Hepatocyte (in vitro differentiated cells): ENCODE measurements at regions not wholly inside any gene's neighbourhood (a gene's known extent, or its start where the extent isn't known, plus 50 kb on each side); places are given as distances from the start of the nearest gene placed in this dataset.

Experiments
- DNase-seq: peaks from one replicate; pipeline ENCODE4 v3.0.0-alpha.2; 2016; ENCODE audit warnings: low spot score
- H2AFZ ChIP-seq: fragments of 200-600 bp; sonication (generic); 2 replicates; pipeline ENCODE4 v1.6.0; 2016; ENCODE audit warnings: antibody characterized with exemption, mild to moderate bottlenecking
- H3K27ac ChIP-seq: fragments of 200-600 bp; sonication (generic); 2 replicates; pipeline ENCODE4 v1.5.1; 2016; ENCODE audit warnings: mild to moderate bottlenecking
- H3K27me3 ChIP-seq: fragments of 200-600 bp; sonication (generic); 2 replicates; pipeline ENCODE4 v1.6.1; 2016
- H3K36me3 ChIP-seq: fragments of 200-600 bp; sonication (generic); replicated peaks from 2 replicates; pipeline ENCODE4 v1.5.1; 2016; ENCODE audit warnings: low read depth; ENCODE audit not compliant: insufficient read depth
- H3K4me1 ChIP-seq: fragments of 200-600 bp; sonication (generic); 2 replicates; pipeline ENCODE4 v1.5.1; 2016; ENCODE audit warnings: mild to moderate bottlenecking, moderate library complexity; ENCODE audit not compliant: insufficient read depth
- H3K4me2 ChIP-seq: fragments of 200-600 bp; sonication (generic); 2 replicates; pipeline ENCODE4 v1.6.0; 2016
- H3K4me3 ChIP-seq: fragments of 200-600 bp; sonication (generic); 2 replicates; pipeline ENCODE4 v1.5.1; 2016; ENCODE audit warnings: mild to moderate bottlenecking
- H3K79me2 ChIP-seq: fragments of 200-600 bp; sonication (generic); 2 replicates; pipeline ENCODE4 v1.6.0; 2017; ENCODE audit warnings: mild to moderate bottlenecking
- H3K9me2 ChIP-seq: fragments of 200-600 bp; sonication (generic); replicated peaks from 2 replicates; pipeline ENCODE4 v1.6.0; 2017; ENCODE audit warnings: mild to moderate bottlenecking; ENCODE audit not compliant: insufficient read depth
- H3K9me3 ChIP-seq: fragments of 200-600 bp; sonication (generic); 2 replicates; pipeline ENCODE4 v1.5.1; 2016; ENCODE audit warnings: low read depth, mild to moderate bottlenecking
- H4K20me1 ChIP-seq: fragments of 200-600 bp; sonication (generic); 2 replicates; pipeline ENCODE4 v1.6.0; 2016; ENCODE audit warnings: mild to moderate bottlenecking; ENCODE audit not compliant: insufficient read depth, poor library complexity, severe bottlenecking
- CTCF ChIP-seq: fragments of 200-600 bp; sonication (generic); IDR thresholded peaks from 2 replicates; pipeline ENCODE4 v1.5.1; 2016; ENCODE audit warnings: antibody characterized with exemption, mild to moderate bottlenecking; ENCODE audit not compliant: poor library complexity
- EZH2 ChIP-seq: fragments of 200-600 bp; sonication (generic); IDR thresholded peaks from 2 replicates; pipeline ENCODE4 v1.6.1; 2016; ENCODE audit warnings: antibody characterized with exemption, mild to moderate bottlenecking, borderline replicate concordance
- EZH2phosphoT487 ChIP-seq: fragments of 200-600 bp; sonication (generic); IDR thresholded peaks from one replicate; pipeline ENCODE4 v1.6.1; 2018; ENCODE audit warnings: antibody characterized with exemption, mild to moderate bottlenecking, low read depth, moderate library complexity; ENCODE audit not compliant: unreplicated experiment, severe bottlenecking
- WGBS: methylation state at CpG from one replicate; pipeline ENCODE4 v1.1.6; 2016; ENCODE audit warnings: low lambda C conversion rate; ENCODE audit errors: missing lambda C conversion rate; 5-methylcytosine and 5-hydroxymethylcytosine counted together

GRCh38 chr10:88200312-88201032 is 337.0 kb downstream of the PTEN start:
- H3K27me3 ChIP-seq: no peaks in the 10 kb centered on the region
- H3K9me2 ChIP-seq: no peaks in the 10 kb centered on the region
- no peak overlapping the region for H3K4me2 ChIP-seq
- no peaks in the 10 kb centered on the region for H4K20me1 ChIP-seq
- H3K79me2 ChIP-seq: no peaks in the 10 kb centered on the region
- no peak overlapping the region for H2AFZ ChIP-seq
- 52% methylated on average over 3 of the region's 3 CpGs for WGBS
- no peak for DNase-seq
- no peaks in the 10 kb centered on the region for H3K36me3 ChIP-seq
- H3K4me3 ChIP-seq: no peak overlapping the region
- H3K4me1 ChIP-seq: peaks cover 4% of the 10 kb centered on the region
- H3K27ac ChIP-seq: no peak overlapping the region
- TF ChIP-seq EZH2 (no peak), CTCF (no peak), EZH2phosphoT487 (no peak)
- no peaks in the 10 kb centered on the region for H3K9me3 ChIP-seq

- no peaks in the 10 kb centered on the region for H3K9me2 ChIP-seq
- peak overlapping the region; percentile 6 for H3K27ac ChIP-seq
- TF ChIP-seq EZH2 (no peak), CTCF (no peak), EZH2phosphoT487 (no peak)
- no peak for DNase-seq
- no peak overlapping the region for H2AFZ ChIP-seq
- no peaks in the 10 kb centered on the region for H3K27me3 ChIP-seq
- H3K4me1 ChIP-seq: peaks cover 15% of the 10 kb centered on the region
- no peaks in the 10 kb centered on the region for H3K9me3 ChIP-seq
- no peaks in the 10 kb centered on the region for H3K36me3 ChIP-seq
- no peaks in the 10 kb centered on the region for H3K79me2 ChIP-seq
- WGBS: 66% methylated on average over 2 of the region's 2 CpGs
- no peaks in the 10 kb centered on the region for H4K20me1 ChIP-seq
- no peak overlapping the region for H3K4me3 ChIP-seq
- peak overlapping the region; percentile 15 for H3K4me2 ChIP-seq
Measured at GRCh38 chr10:88205842-88206446, 342.5 kb downstream of the PTEN start.

DNA sequence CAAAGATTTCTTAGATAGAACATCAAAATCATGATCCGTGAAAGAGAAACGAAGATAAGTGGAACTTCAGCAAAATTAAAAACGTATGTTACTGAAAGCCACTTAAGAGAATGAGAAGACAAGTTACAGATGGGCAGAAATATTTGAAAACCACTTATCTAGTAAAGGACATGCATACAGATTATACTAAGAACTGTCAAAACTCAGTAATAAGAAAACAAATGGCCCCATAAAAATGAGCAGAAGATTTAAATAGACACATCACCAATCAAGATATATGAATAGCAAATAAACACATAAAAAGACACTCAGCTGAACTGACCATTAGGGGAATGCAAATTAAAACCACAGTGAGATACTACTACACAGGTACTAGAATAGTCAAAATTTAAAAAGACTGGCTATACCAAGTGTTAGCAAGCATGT is 343.7 kb downstream of the PTEN start:
- no peak overlapping the region for H3K4me2 ChIP-seq
- H3K79me2 ChIP-seq: no peaks in the 10 kb centered on the region
- WGBS: 42% methylated on average over 3 of the region's 3 CpGs
- no peaks in the 10 kb centered on the region for H3K9me3 ChIP-seq
- H3K4me3 ChIP-seq: no peak overlapping the region
- no peak for DNase-seq
- no peak overlapping the region for H2AFZ ChIP-seq
- TF ChIP-seq EZH2 (no peak), EZH2phosphoT487 (no peak), CTCF (no peak)
- H3K27ac ChIP-seq: peak overlapping the region; percentile 6
- H4K20me1 ChIP-seq: no peaks in the 10 kb centered on the region
- no peaks in the 10 kb centered on the region for H3K9me2 ChIP-seq
- peaks cover 3% of the 10 kb centered on the region for H3K27me3 ChIP-seq
- peaks cover 15% of the 10 kb centered on the region for H3K4me1 ChIP-seq
- H3K36me3 ChIP-seq: no peaks in the 10 kb centered on the region
